ENCODE measurements at regions not wholly inside any gene's neighbourhood (a gene's known extent, or its start where the extent isn't known, plus 50 kb on each side); places are given as distances from the start of the nearest gene placed in this dataset.

DNA sequence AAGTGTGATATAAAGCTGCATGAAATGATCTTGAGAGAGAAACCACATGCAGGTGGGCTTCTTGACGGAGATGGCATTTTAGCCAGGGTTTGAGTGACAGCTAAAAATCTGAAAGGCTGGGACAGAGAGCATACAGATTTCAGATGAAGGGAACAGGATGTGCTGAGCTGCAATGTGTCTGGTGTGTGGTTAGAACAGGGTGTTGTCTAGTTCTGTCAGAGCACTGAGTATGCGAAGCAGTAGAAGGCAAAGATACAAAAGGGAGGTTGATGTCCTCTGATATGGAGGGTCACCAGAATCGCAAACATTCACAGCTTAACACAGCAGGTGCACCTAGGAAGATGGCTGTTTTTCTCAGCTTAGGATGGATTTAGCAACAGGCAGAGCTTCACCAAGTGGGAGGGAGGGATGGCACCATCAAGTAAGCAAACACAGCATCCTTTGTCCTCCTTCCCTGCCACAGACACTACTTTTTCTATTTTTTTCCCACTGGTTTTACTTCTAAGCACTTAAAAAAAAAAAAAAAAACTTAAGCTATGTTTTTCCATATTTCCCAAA lies 182.5 kb downstream of the TMX3 start:
- no peak for DNase-seq (ENCODE audit: low read depth)
- TF ChIP-seq CTCF (conservative IDR thresholded peaks at IDR 0.05; ENCODE audit: low read depth, low read length), result no peak
- H3K4me3 ChIP-seq (ENCODE audit: low read depth, low read length), result no peak overlapping the region

DNA sequence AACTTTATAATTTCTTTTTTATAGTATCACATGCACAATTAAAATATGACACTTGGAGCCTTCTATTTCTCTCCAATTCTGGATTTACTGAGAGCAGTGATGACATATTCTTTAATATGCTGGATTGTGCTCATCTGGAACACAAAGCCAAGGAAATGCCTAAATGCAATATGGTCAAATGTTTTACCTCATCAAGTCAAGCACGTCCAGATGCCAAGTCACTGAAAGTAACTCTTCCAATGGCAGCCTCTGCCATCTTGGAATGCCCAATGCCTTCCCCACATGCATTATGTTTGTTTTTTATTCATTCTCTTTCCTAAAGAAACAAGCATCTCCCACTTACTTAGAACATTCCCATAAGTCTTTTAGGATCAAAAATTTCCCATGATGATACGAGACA lies 189.8 kb downstream of the TMX3 start:
- no peak for TF ChIP-seq CTCF (conservative IDR thresholded peaks at IDR 0.05; ENCODE audit: low read depth, low read length)
- H3K4me3 ChIP-seq (ENCODE audit: low read depth, low read length), result no peak overlapping the region
- no peak for DNase-seq (ENCODE audit: low read depth)

DNA sequence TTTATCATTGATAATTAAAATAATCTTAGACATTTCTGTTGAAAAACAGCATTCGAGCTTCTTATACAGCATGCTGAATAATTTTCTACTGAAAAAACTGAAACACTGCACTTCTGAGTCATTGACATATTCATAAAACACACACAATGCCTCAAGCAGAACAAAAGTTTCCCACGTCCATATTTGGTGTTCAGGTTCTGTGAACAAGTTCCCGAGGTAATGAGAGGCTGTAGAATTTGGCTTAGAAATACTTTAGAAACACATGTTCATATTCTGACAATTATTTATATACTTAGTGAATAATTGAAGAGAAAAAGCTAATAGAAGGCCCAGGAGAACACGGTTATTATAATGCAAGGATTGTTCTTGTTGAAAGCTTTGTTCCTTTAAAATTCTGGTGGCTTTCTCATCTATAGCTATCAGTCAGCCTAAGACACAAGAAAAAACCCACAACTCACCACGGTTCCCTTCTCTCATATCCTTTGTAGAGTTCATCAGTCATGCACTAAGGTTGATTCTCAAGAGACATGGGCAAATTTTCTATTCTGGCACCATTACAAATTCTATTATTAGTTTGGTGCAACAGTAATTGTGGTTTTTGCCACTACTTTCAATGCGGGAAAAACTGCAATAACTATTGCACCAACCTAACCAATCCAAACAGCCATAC lies 194.4 kb downstream of the TMX3 start:
- peak; percentile 23 for DNase-seq (ENCODE audit: low read depth)
- no peak overlapping the region for H3K4me3 ChIP-seq (ENCODE audit: low read depth, low read length)
- no peak for TF ChIP-seq CTCF (conservative IDR thresholded peaks at IDR 0.05; ENCODE audit: low read depth, low read length)

- H3K4me3 ChIP-seq (ENCODE audit: low read depth, low read length), result no peak overlapping the region
- DNase-seq (ENCODE audit: low read depth), result no peak
- TF ChIP-seq CTCF (conservative IDR thresholded peaks at IDR 0.05; ENCODE audit: low read depth, low read length), result no peak
These were observed 195.6 kb downstream of the TMX3 start for GRCh38 chr18:68519336-68519735.

DNA sequence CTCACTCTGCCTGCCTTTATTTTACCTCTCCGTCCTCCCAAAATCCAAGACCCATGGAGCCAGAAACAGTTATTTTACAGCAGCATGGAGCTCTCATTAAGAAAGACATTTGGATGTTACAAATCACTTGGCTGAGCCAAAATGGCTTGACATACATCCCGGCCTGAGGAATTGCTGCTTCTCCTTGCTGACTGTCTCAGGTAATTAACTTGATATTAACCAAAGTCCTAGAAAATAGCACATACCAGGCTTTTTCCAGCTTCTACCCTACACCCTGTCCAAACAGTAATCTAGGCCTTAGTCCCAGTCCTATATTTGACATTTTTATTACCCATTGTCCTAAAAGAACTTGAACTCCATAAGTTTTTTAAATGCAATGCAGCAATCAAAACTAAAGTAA lies 205.0 kb downstream of the TMX3 start:
- DNase-seq (ENCODE audit: low read depth), result no peak
- TF ChIP-seq CTCF (conservative IDR thresholded peaks at IDR 0.05; ENCODE audit: low read depth, low read length), result no peak
- H3K4me3 ChIP-seq (ENCODE audit: low read depth, low read length), result no peak overlapping the region

GRCh38 chr18:68507781-68508180 lies 207.1 kb downstream of the TMX3 start:
- no peak for DNase-seq (ENCODE audit: low read depth)
- TF ChIP-seq CTCF (conservative IDR thresholded peaks at IDR 0.05; ENCODE audit: low read depth, low read length), result no peak
- no peak overlapping the region for H3K4me3 ChIP-seq (ENCODE audit: low read depth, low read length)

DNA sequence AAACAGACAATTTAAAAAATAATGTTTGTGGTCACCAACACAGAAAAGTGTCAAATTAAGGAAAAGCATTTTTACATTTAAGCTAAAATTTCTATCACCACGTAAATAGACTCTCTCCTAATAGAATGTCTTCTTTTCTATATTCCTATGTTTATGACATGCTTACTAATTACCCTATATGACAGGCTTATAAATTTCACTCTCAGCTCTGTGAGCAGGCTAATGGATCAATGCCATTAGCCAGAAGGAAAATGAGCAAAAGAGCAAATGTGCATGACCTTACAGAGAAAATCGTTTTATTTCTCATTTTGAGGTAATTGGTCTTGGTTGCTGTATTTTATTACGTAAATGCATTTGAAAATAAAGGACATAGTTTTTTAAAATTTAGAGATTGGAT lies 209.7 kb downstream of the TMX3 start:
- no peak for DNase-seq (ENCODE audit: low read depth)
- TF ChIP-seq CTCF (conservative IDR thresholded peaks at IDR 0.05; ENCODE audit: low read depth, low read length), result no peak
- H3K4me3 ChIP-seq (ENCODE audit: low read depth, low read length), result no peak overlapping the region

All from epithelial cell of proximal tubule (primary cell).